RWPE1 (cell line): ENCODE measurements at regions not wholly inside any gene's neighbourhood (a gene's known extent, or its start where the extent isn't known, plus 50 kb on each side); places are given as distances from the start of the nearest gene placed in this dataset.

Experiments
- CTCF ChIA-PET: fragments of 350-600 bp; sonication (Branson Sonifier 250); formaldehyde crosslinking; extraction: SDS; loops from one replicate; lab custom pipeline; 2021; lab: Yijun Ruan, JAX
- POLR2A ChIA-PET: fragments of 400-600 bp; formaldehyde crosslinking; extraction: SDS; loops from one replicate; lab custom pipeline; 2020; ENCODE audit warnings: antibody characterized with exemption; ENCODE audit not compliant: low non-redundant PET; lab: Yijun Ruan, JAX
- DNase-seq: peaks from one replicate; pipeline ENCODE4 v3.0.0; 2012; ENCODE audit warnings: low spot score
- H3K27ac ChIP-seq: fragments of 450-650 bp; 2 replicates; pipeline ENCODE4 v1.5.1; 2017
- TF ChIP-seq, protein P1 (sequence below): fragments of 450-650 bp; conservative IDR thresholded peaks from 2 replicates; pipeline ENCODE4 v1.5.1; 2017; ENCODE audit warnings: low read depth, mild to moderate bottlenecking

DNA sequence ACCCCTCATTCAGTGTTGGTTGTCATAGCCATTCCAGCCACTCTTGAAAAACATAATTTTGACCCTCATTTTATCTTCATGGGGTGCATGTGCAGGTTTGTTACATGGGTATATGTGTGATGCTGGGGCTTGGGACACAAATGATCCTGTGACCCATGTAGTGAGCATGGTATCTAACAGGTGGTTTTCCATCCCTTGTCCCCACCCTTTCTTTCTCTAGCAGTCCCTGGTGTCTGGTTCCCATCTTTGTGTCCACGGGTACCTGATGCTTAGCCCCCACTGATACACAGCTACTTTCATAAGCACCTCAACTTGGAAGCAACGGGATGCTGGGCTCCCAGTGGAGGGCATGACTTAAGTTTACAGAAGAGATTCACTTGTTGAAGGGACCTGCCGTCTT is 373.5 kb downstream of the UQCRFS1 start:
- no peak for DNase-seq
- TF ChIP-seq, protein P1, sequence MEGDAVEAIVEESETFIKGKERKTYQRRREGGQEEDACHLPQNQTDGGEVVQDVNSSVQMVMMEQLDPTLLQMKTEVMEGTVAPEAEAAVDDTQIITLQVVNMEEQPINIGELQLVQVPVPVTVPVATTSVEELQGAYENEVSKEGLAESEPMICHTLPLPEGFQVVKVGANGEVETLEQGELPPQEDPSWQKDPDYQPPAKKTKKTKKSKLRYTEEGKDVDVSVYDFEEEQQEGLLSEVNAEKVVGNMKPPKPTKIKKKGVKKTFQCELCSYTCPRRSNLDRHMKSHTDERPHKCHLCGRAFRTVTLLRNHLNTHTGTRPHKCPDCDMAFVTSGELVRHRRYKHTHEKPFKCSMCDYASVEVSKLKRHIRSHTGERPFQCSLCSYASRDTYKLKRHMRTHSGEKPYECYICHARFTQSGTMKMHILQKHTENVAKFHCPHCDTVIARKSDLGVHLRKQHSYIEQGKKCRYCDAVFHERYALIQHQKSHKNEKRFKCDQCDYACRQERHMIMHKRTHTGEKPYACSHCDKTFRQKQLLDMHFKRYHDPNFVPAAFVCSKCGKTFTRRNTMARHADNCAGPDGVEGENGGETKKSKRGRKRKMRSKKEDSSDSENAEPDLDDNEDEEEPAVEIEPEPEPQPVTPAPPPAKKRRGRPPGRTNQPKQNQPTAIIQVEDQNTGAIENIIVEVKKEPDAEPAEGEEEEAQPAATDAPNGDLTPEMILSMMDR: no peak
- ChIA-PET CTCF (no interaction called here), POLR2A (no interaction called here)
- no peak overlapping the region for H3K27ac ChIP-seq

DNA sequence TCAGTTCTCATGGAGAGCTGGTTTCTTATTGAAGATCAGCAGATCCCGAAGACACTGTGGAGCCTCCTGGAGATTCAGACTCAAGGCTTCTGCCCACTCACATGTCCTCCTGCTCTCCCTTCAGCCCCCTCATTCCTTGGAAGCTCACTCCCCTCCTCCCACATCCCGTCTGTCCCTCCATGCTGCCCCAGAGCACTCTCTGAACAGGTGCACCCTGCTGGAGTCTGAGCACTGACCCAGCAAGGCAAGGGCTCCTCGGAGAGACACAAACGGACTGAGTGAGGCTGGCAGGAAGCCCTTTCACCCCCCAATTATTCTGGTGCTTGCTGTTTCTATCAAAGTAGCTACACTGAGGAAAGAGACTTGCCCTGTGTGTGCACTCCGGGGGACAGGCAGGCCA is 374.0 kb downstream of the UQCRFS1 start:
- no peak overlapping the region for H3K27ac ChIP-seq
- ChIA-PET CTCF (no interaction called here), POLR2A (no interaction called here)
- DNase-seq: no peak
- TF ChIP-seq, protein P1: no peak

DNA sequence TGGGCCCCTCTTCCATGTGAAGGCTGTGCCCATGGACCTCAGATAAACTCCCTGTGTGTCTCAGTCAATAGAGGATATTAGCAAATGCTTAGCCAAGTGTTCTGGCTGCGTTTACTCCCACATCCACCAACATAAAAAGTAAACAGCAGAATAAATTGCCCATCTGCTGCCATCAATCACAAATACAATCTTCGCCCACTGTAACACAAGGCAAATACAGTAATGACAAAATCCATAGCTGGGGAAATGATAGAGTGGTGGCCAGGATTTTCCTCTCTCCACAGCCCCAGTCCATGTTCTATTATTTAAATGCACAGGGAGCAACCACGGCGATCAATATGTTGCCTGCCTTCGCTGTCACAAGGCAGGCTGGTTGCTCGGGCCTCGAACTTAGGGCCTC is 376.5 kb downstream of the UQCRFS1 start:
- no peak for DNase-seq
- TF ChIP-seq, protein P1: no peak
- ChIA-PET POLR2A (no interaction called here), CTCF (no interaction called here)
- no peak overlapping the region for H3K27ac ChIP-seq

DNA sequence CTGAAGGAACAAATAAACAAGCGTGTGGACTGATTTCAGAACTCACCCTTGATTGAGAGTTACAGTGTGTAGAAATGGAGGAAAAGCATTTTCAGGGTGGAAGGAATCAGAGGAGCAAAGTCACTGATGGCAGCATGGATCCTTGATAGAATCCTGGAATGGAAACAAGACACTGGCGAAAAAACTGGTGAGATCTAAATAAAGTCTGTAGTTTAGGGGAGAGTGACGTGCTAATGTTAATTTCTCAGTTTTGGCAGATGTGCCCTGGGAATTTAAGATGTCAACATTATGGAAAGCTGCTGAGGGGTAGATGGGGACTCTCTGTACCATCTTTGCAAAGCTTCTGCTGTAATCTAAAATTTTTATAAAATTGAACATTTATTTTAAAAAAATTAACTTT is 378.0 kb downstream of the UQCRFS1 start:
- DNase-seq: no peak
- ChIA-PET POLR2A (no interaction called here), CTCF (interaction anchor here (1.0 kb wide), 1 partner anchor 44 kb away, joined by 4 read pairs; no protein-coding TSS in a partner anchor)
- TF ChIP-seq, protein P1: no peak
- H3K27ac ChIP-seq: no peak overlapping the region

DNA sequence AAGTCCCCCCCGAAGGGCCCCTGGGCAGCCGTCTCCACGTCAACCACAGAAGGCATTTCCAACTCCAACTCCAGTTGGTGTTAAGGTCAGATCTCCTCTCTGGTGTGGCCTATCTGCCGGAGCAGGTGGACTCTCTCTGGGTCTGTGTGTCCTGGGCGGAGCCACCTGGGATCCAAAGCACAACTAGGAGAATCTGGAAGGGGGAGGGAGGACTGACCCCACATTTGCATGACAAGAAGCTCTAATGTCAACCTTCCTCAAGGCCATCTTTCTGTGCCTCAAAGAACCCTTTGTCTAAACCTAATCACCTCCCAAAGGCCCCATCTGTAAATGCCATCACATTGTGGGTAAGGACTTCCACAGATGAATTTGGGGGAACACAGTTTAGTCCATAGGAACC is 381.5 kb downstream of the UQCRFS1 start:
- DNase-seq: no peak
- H3K27ac ChIP-seq: no peak overlapping the region
- ChIA-PET POLR2A (no interaction called here), CTCF (no interaction called here)
- TF ChIP-seq, protein P1: no peak

DNA sequence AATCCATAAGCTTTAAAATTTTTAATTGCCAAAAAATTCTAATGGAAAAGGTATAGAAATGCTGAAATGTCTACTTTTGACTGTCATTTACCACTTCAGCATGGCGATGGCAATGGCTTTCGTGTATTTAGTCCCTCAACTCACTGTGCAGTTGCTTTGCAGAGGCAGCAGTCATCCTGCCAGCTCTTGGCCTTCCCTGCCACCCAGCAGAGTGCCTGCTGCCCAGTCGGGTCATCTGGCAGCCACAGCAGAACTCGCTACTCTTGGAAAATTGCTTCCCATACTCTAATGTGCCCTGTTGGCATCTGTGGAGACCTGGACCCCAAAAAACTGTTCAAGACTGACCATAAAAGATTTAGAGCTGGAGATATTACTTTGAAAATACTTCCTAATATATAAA is 383.2 kb downstream of the UQCRFS1 start:
- no peak overlapping the region for H3K27ac ChIP-seq
- TF ChIP-seq, protein P1: no peak
- DNase-seq: no peak
- ChIA-PET CTCF (no interaction called here), POLR2A (no interaction called here)

DNA sequence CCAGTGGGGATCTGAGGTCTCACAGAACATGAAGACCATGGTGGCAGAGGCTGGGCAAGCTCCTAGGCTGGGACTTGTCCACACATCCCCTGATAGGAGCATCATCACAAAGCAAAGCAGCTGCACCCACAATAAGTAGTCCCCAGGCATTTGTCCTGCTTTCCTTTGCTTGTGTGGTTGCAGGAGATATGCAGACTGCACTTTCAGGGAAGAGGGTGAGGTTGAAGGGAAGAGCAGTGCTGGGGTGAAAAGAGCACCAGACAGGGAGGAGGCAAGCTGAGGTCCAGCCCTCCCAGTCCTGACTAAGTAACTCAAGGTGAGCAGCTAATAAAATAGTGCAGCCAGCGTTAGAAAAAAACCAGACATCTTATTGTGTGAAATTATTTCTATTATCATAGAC is 383.6 kb downstream of the UQCRFS1 start:
- ChIA-PET CTCF (no interaction called here), POLR2A (no interaction called here)
- TF ChIP-seq, protein P1: no peak
- DNase-seq: no peak
- no peak overlapping the region for H3K27ac ChIP-seq
